Loucy (cell line): ENCODE measurements at regions not wholly inside any gene's neighbourhood (a gene's known extent, or its start where the extent isn't known, plus 50 kb on each side); places are given as distances from the start of the nearest gene placed in this dataset.

Experiments used
- H2AFZ ChIP-seq: fragments of 200-600 bp; sonication (generic); 2 replicates; pipeline ENCODE4 v1.6.0; 2016; ENCODE audit warnings: antibody characterized with exemption, mild to moderate bottlenecking, low read length, moderate library complexity
- H3F3A ChIP-seq: fragments of 200-600 bp; 2 replicates; pipeline ENCODE4 v1.6.0; 2016; ENCODE audit warnings: antibody characterized with exemption, low read depth, mild to moderate bottlenecking
- H3K27me3 ChIP-seq: fragments of 200-600 bp; sonication (generic); 2 replicates; pipeline ENCODE4 v1.6.1; 2014; ENCODE audit warnings: low read length, mild to moderate bottlenecking; ENCODE audit not compliant: insufficient read depth, poor library complexity, severe bottlenecking
- H3K36me3 ChIP-seq: fragments of 200-600 bp; sonication (generic); 2 replicates; pipeline ENCODE4 v1.6.1; 2016; ENCODE audit warnings: low read length; ENCODE audit not compliant: insufficient read depth
- H3K4me1 ChIP-seq: fragments of 200-600 bp; sonication (generic); 2 replicates; pipeline ENCODE4 v1.5.1; 2014; ENCODE audit warnings: low read length, mild to moderate bottlenecking; ENCODE audit not compliant: insufficient read depth, poor library complexity, severe bottlenecking
- H3K4me2 ChIP-seq: fragments of 200-600 bp; sonication (generic); 2 replicates; pipeline ENCODE4 v1.6.0; 2014; ENCODE audit warnings: antibody characterized with exemption, low read length, low read depth, mild to moderate bottlenecking; ENCODE audit not compliant: poor library complexity, severe bottlenecking
- H3K4me3 ChIP-seq: fragments of 200-600 bp; sonication (generic); 2 replicates; pipeline ENCODE4 v1.5.1; 2014; ENCODE audit warnings: low read length, mild to moderate bottlenecking, mixed read lengths; ENCODE audit not compliant: poor library complexity, severe bottlenecking
- H3K79me2 ChIP-seq: fragments of 200-600 bp; sonication (generic); 2 replicates; pipeline ENCODE4 v1.6.1; 2014; ENCODE audit warnings: low read length; ENCODE audit not compliant: insufficient read depth
- H3K9ac ChIP-seq: fragments of 200-600 bp; sonication (generic); 2 replicates; pipeline ENCODE4 v1.6.0; 2014; ENCODE audit warnings: mild to moderate bottlenecking, low read depth, low read length, moderate library complexity; ENCODE audit not compliant: poor library complexity, severe bottlenecking
- H3K9me2 ChIP-seq: fragments of 200-600 bp; sonication (generic); replicated peaks from 2 replicates; pipeline ENCODE4 v1.6.1; 2016; ENCODE audit warnings: low read depth, low read length, mixed read lengths
- H3K9me3 ChIP-seq: fragments of 200-600 bp; sonication (generic); 2 replicates; pipeline ENCODE4 v1.6.1; 2014; ENCODE audit warnings: mild to moderate bottlenecking, antibody characterized with exemption, low read length, low read depth; ENCODE audit not compliant: insufficient read depth
- H4K20me1 ChIP-seq: fragments of 200-600 bp; sonication (generic); 2 replicates; pipeline ENCODE4 v1.6.0; 2014; ENCODE audit warnings: antibody characterized with exemption, low read length, mild to moderate bottlenecking; ENCODE audit not compliant: insufficient read depth, poor library complexity, severe bottlenecking
- CTCF ChIP-seq: fragments of 200-600 bp; sonication (generic); conservative IDR thresholded peaks from 2 replicates; pipeline ENCODE4 v1.5.1; 2014; ENCODE audit warnings: mild to moderate bottlenecking, antibody characterized with exemption, low read length
- EZH2phosphoT487 ChIP-seq: fragments of 200-600 bp; IDR thresholded peaks from 2 replicates; pipeline ENCODE4 v1.6.1; 2018; ENCODE audit warnings: antibody characterized with exemption, mild to moderate bottlenecking, moderate library complexity, borderline replicate concordance

- no peaks in the 10 kb centered on the region for H3K9me3 ChIP-seq
- no peaks in the 10 kb centered on the region for H3F3A ChIP-seq
- no peak for TF ChIP-seq EZH2phosphoT487
- no peak for TF ChIP-seq CTCF
- H3K9me2 ChIP-seq: no peaks in the 10 kb centered on the region
- H3K9ac ChIP-seq: no peak overlapping the region
- no peak overlapping the region for H2AFZ ChIP-seq
- H4K20me1 ChIP-seq: no peaks in the 10 kb centered on the region
- H3K4me3 ChIP-seq: no peak overlapping the region
- H3K4me2 ChIP-seq: no peak overlapping the region
- no peaks in the 10 kb centered on the region for H3K27me3 ChIP-seq
- no peaks in the 10 kb centered on the region for H3K4me1 ChIP-seq
- H3K79me2 ChIP-seq: no peaks in the 10 kb centered on the region
- H3K36me3 ChIP-seq: no peaks in the 10 kb centered on the region
Measured at GRCh38 chr16:49910541-49911071, 54.7 kb upstream of the ZNF423 start.

- no peak overlapping the region for H3K9ac ChIP-seq
- H3K4me2 ChIP-seq: no peak overlapping the region
- no peaks in the 10 kb centered on the region for H3K36me3 ChIP-seq
- H3K9me2 ChIP-seq: no peaks in the 10 kb centered on the region
- H3K27me3 ChIP-seq: no peaks in the 10 kb centered on the region
- no peaks in the 10 kb centered on the region for H3K4me1 ChIP-seq
- H4K20me1 ChIP-seq: no peaks in the 10 kb centered on the region
- TF ChIP-seq CTCF (no peak), EZH2phosphoT487 (no peak)
- no peak overlapping the region for H2AFZ ChIP-seq
- H3K9me3 ChIP-seq: no peaks in the 10 kb centered on the region
- H3F3A ChIP-seq: no peaks in the 10 kb centered on the region
- no peak overlapping the region for H3K4me3 ChIP-seq
- H3K79me2 ChIP-seq: no peaks in the 10 kb centered on the region
Measured at GRCh38 chr16:49911430-49911829, 55.5 kb upstream of the ZNF423 start.

- Histone ChIP-seq H3K79me2 (no peaks in the 10 kb centered on the region), H3K4me2 (no peak overlapping the region), H4K20me1 (no peaks in the 10 kb centered on the region), H3K9ac (no peak overlapping the region), H3K9me3 (no peaks in the 10 kb centered on the region), H3K27me3 (no peaks in the 10 kb centered on the region), H3K4me1 (no peaks in the 10 kb centered on the region), H3K9me2 (no peaks in the 10 kb centered on the region), H3F3A (no peaks in the 10 kb centered on the region), H3K4me3 (no peak overlapping the region), H3K36me3 (no peaks in the 10 kb centered on the region), H2AFZ (no peak overlapping the region)
- no peak for TF ChIP-seq EZH2phosphoT487
- TF ChIP-seq CTCF: no peak
Measured at GRCh38 chr16:49912721-49913120, 56.8 kb upstream of the ZNF423 start.
